ENCODE measurements at regions not wholly inside any gene's neighbourhood (a gene's known extent, or its start where the extent isn't known, plus 50 kb on each side); places are given as distances from the start of the nearest gene placed in this dataset.

DNA sequence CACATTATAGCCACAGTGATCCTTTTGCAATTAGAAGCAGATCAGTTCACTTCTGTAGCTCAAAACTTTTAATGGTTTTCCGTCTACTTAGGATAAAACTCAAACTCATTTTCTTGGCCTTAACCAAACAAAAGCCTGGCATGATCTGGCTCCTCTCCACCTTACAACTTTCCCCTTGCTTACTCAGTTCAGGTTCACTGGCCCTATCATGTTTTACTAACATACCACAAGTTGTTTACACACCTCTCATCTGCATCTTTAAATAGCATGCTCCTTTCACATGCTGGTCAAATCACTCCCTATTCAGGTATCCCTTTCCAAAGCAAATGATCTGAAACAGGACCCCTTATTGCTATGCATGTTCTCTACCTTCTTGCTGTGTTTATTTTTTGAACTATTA, 191.4 kb upstream of the FAM83B start:
- intact Hi-C loops (cut with DNase I), result no loop called here
- TF ChIP-seq, protein P1, sequence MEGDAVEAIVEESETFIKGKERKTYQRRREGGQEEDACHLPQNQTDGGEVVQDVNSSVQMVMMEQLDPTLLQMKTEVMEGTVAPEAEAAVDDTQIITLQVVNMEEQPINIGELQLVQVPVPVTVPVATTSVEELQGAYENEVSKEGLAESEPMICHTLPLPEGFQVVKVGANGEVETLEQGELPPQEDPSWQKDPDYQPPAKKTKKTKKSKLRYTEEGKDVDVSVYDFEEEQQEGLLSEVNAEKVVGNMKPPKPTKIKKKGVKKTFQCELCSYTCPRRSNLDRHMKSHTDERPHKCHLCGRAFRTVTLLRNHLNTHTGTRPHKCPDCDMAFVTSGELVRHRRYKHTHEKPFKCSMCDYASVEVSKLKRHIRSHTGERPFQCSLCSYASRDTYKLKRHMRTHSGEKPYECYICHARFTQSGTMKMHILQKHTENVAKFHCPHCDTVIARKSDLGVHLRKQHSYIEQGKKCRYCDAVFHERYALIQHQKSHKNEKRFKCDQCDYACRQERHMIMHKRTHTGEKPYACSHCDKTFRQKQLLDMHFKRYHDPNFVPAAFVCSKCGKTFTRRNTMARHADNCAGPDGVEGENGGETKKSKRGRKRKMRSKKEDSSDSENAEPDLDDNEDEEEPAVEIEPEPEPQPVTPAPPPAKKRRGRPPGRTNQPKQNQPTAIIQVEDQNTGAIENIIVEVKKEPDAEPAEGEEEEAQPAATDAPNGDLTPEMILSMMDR (IDR thresholded peaks at IDR 0.05), result no peak
- Histone ChIP-seq H3K36me3 (no peaks in the 10 kb centered on the region), H3K4me1 (no peaks in the 10 kb centered on the region), H3K4me3 (no peak overlapping the region), H3K27ac (no peak overlapping the region), H3K9me3 (no peaks in the 10 kb centered on the region), H3K27me3 (no peaks in the 10 kb centered on the region)
- DNase-seq (no peak), ATAC-seq (peak; percentile 53)

DNA sequence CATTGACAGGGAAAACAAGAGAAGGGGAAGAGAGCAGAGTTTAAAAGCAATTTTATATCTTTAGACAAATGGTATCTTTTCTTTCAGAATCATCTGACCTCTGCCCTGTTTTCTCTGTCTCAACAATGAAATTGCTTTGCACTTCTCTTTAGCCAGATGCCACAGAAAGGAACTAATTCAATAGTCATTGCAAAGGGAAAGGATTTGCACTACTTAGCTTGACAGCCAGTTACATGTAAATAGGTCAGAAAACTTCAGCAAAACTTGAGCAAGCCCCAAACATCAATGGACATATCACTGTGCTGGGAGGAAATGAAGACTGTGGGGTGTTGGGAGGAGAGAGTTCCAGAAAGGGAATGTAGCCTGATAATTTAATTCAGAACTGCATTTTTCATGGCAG, 181.3 kb upstream of the FAM83B start:
- no peak for DNase-seq
- intact Hi-C loops (cut with DNase I), result no loop called here

DNA sequence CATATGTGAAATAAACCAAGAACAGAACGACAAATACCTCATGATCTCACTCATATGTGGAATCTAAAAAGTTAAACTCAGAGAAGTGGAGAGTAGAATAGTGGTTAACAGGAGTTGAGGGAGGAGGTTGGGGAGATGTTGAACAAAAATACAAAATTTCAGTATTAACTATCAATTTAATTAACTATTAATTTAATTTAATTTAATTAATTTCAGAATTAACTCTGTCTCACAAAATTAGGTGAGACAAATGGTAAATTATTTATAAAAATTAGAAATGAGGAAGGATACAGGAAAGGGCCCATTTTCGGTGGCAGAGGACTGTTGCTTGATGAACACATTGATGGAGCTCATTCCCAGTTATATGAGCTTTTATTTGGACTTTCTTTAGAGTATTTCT, 166.0 kb upstream of the FAM83B start:
- H3K9me3 ChIP-seq, result no peaks in the 10 kb centered on the region
- intact Hi-C loops (cut with DNase I), result no loop called here
- H3K27ac ChIP-seq, result no peak overlapping the region
- H3K27me3 ChIP-seq, result no peaks in the 10 kb centered on the region
- no peak overlapping the region for H3K4me3 ChIP-seq
- ATAC-seq, result no peak
- DNase-seq, result no peak
- TF ChIP-seq, protein P1 (IDR thresholded peaks at IDR 0.05), result no peak
- H3K36me3 ChIP-seq, result no peaks in the 10 kb centered on the region
- no peaks in the 10 kb centered on the region for H3K4me1 ChIP-seq

More for the DNA sequence above, 181.3 kb upstream of the FAM83B start:
- no peaks in the 10 kb centered on the region for H3K4me1 ChIP-seq
- H3K9me3 ChIP-seq, result peaks cover 6% of the 10 kb centered on the region
- TF ChIP-seq, protein P1 (IDR thresholded peaks at IDR 0.05), result no peak
- H3K27ac ChIP-seq, result no peak overlapping the region
- H3K4me3 ChIP-seq, result no peak overlapping the region
- ATAC-seq, result no peak
- no peaks in the 10 kb centered on the region for H3K27me3 ChIP-seq
- H3K36me3 ChIP-seq, result no peaks in the 10 kb centered on the region

DNA sequence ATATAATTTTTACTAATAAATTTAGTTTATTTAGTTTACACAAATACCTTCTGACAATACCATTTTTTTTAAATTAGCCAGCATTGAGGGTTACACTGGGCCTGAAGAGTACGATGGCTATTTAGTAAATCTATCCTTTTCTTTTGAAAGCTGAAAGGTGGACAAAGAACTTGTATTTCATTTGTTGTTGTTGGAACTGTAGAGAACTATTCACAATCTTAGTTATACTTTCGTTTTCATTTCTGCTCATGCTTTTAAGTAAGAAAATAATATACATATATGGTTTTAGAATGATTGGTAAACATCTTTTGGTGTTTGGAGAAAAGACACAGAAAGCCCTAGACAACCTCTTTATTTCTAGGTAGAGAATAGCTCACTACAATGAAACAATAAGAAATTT, 165.3 kb upstream of the FAM83B start:
- TF ChIP-seq, protein P1 (IDR thresholded peaks at IDR 0.05), result no peak
- no peak overlapping the region for H3K27ac ChIP-seq
- H3K4me1 ChIP-seq, result no peaks in the 10 kb centered on the region
- no peak for ATAC-seq
- no peak overlapping the region for H3K4me3 ChIP-seq
- intact Hi-C loops (cut with DNase I), result no loop called here
- DNase-seq, result no peak
- no peaks in the 10 kb centered on the region for H3K36me3 ChIP-seq
- no peaks in the 10 kb centered on the region for H3K9me3 ChIP-seq
- H3K27me3 ChIP-seq, result no peaks in the 10 kb centered on the region

DNA sequence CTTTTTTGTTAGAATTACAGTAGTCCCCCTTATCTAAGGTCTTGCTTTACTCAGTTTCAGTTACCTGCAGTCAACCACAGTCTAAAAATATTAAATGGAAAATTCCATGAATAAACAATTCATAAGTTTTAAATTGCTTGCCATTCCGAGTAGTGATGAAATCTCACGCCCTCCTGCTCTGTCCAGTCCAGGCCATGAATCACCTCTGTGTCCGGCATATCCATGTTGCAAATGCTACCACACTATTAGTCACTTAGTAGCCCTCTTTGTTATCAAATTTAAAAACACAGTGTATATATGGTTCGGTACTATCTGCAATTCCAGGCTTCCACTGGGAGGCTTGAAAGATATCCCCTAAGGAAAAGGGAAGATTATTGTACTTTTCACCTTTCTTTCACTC, 164.6 kb upstream of the FAM83B start:
- ATAC-seq (no peak), DNase-seq (no peak)
- Histone ChIP-seq H3K36me3 (no peaks in the 10 kb centered on the region), H3K4me1 (no peaks in the 10 kb centered on the region), H3K9me3 (no peaks in the 10 kb centered on the region), H3K27me3 (no peaks in the 10 kb centered on the region), H3K27ac (no peak overlapping the region), H3K4me3 (no peak overlapping the region)
- intact Hi-C loops (cut with DNase I), result no loop called here
- TF ChIP-seq, protein P1 (IDR thresholded peaks at IDR 0.05), result no peak

DNA sequence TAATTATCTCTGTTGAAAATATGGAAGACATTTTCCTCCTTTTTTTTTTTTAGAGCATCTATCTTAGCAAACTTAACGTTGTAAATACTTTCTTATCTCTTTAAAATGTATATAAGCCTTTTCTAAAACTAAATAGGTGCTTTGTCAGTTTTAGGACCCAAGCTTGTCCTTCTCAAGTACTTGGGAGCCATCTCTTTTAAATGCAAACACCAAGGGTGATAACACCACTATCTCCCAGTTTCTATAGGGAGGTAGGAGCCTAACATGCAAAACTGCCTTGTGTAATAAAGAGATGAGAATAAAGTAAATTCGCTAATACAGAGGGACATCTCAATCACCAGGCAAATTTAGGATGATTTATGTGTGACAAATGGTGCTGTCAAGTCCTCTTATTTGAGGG, 157.0 kb upstream of the FAM83B start:
- DNase-seq (no peak), ATAC-seq (no peak)
- TF ChIP-seq, protein P1 (IDR thresholded peaks at IDR 0.05), result no peak
- Histone ChIP-seq H3K36me3 (no peaks in the 10 kb centered on the region), H3K9me3 (no peaks in the 10 kb centered on the region), H3K27me3 (no peaks in the 10 kb centered on the region), H3K27ac (no peak overlapping the region), H3K4me1 (no peaks in the 10 kb centered on the region), H3K4me3 (no peak overlapping the region)
- intact Hi-C loops (cut with DNase I), result no loop called here
